NCI-H1436 (cell line): ENCODE measurements at regions not wholly inside any gene's neighbourhood (a gene's known extent, or its start where the extent isn't known, plus 50 kb on each side); places are given as distances from the start of the nearest gene placed in this dataset.
"Not testable (repeated sequence)": the region's sequence is repeated elsewhere in the genome, so short reads cannot be mapped to it uniquely, and the experiment has no call there.

Experiments used
- DNase-seq: peaks from one replicate; lab custom pipeline; 2025; lab: John Stamatoyannopoulos, UW

- no peak for DNase-seq
Measured at GRCh38 chr12:72863671-72864070, 591.5 kb downstream of the TRHDE start.

DNA sequence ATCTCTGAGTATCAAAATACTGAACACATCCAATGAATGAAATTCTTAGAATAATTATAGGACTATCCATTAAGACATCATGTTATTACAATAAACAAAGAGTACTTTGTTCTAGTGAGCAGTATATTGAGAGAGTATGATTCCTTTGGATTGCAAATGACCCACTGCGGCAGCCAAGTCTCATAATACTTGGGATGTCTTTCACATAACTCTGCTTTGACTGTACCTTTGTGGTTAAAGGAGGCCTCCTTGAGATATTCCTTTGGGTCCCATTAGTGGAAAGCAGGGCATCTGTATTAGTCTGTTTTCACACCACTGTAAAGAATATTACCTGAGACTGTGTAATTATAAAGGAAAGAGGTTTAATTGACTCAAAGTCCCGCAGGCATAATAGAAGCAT lies 593.8 kb downstream of the TRHDE start:
- DNase-seq, result no peak

DNA sequence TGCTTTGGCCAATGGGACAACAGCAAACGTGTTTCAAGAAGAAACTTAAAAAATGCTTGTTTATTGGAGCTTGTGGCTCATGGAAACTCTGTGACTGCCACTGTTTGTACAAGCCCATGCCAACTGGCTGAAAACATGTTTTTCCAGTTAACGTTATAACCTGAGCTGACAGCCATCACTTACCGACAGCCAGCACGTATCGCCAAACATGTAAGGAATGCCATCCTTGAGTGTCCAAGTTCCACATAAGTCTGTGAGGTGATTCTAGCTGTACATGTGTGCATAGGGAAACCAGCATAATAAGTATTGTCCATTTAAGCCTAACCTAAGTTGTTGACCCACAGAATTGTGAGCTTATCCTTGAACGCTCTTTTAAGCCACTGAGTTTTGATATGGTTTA lies 596.9 kb downstream of the TRHDE start:
- no peak for DNase-seq

DNA sequence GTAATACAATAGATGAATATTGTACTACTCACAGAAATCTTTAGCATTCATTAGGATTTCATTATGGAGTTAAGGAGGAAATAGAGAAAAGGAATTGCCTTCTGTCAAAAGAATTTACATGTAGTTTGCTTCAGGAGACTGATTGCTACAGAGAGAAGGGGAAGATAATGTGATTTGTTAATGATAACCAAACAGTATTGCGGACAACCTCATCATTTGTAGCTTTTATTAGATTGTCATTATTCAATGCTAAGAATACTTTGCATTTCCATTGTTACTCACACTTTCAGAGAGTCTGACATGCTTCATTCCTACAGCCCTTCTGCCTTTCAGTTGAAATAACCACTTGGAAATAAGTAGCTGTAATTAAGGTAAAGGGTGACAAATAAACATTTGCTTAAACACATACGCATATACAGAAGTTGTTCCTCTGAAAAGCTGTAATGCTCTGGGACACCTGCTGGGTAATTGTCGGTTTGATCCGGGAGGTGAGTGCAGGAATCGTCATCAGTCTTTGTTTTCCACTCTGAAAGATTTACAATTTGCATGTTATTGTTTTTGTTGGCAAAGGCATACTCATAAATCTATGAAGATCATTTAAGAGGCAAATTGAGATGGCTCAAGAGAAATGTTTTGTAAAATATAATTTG lies 600.2 kb downstream of the TRHDE start:
- peak; percentile 9 for DNase-seq

DNA sequence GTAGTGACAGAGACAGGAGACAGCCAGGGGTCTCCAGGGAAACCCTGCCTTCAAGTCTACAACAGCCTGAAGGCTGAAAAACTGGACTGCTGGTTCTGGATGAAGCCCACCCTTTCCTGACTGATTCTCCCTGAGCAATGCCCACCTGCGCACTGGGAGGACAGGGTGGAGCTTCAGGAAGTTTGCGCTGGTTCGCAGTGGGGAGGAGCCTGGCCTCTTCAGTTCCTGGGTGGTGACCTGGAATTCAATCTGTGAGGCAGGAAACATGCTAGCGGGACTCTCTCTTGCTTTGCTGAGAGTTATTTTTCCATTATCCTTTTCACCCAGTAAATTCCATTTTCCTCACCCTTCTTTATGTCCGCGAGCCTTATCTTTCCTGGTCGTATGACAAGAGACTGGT lies 600.8 kb downstream of the TRHDE start:
- no peak for DNase-seq

DNA sequence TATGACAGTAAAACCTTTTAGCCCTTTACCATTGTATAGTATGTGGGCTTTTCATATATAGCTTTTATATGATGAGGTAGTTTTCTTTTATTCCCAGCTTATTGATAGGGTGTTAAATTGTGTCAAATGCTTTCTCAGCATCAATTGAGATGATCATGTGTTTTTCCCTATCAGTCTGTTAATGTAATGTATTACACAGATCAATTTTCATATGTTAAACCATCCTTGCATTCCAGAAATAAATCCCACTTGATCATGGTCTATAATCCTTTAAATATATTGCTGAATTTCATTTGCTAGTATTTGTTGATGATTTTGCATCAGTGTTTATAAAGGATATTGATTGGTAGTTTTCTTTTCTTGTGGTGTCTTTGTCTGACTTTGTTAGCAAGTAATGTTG lies 603.9 kb downstream of the TRHDE start:
- DNase-seq, result no peak

DNA sequence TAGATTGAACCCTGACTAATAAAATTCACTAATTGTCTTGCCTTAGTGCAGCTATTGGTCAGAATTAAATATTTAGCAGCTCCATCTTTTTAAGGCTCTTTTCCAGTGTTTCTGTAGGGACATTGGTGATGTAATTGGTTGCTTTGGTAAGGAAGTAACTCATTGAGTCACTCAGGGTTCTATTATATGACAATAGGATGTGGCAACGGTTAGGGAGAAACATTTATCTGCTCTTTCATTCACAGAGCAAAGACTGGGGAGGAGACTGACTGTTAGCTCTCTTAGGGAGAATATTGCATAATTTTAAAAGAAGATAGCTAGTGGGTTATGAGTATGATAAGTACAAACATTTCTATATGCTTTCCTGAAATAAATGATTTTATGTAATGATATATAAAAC lies 616.5 kb downstream of the TRHDE start:
- DNase-seq, result no peak

DNA sequence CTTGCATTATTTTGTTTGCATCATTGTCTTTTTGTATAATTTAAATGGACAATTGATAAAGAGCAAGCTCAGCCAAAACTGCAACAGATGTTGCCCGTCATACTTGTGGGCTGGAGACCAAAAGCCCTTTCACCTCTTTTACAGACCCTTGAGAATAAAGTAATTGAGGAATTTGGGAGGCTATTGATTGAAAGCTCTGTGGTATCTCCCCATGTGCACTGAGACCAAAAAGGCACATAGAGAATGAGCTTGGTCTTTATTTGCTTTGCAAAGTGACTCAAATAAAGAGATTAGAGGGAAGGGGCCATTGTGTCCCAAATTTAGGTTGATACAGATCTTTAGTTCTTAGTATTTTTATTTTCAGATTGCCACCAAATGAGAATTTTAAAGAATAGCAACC lies 617.6 kb downstream of the TRHDE start:
- no peak for DNase-seq

GRCh38 chr12:72901685-72902084 lies 629.5 kb downstream of the TRHDE start:
- DNase-seq, result no peak

- DNase-seq, result no peak
Measured at GRCh38 chr12:72925716-72926115, 653.5 kb downstream of the TRHDE start.

DNA sequence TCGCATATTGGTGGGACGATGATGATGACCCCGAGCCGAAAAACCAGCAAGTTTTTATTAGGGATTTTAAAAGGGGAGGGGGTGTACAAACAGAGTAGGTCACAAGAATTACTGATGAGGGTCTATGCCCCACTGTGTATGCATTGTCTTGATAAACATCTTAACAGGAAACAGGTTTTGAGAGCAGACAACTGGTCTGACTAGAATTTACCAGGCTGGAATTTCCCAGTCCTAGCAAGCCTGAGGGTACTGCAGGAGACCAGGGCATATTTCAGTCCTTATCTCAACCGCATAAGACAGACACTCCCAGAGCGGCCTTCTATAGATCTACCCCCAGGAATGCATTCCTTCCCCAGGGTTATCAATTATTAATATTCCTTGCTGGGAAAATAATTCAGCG lies 659.7 kb downstream of the TRHDE start:
- not testable (repeated sequence) for DNase-seq

GRCh38 chr12:72937486-72937885 lies 665.3 kb downstream of the TRHDE start:
- DNase-seq, result no peak

- no peak for DNase-seq
Measured at GRCh38 chr12:72957454-72957853, 685.3 kb downstream of the TRHDE start.

DNA sequence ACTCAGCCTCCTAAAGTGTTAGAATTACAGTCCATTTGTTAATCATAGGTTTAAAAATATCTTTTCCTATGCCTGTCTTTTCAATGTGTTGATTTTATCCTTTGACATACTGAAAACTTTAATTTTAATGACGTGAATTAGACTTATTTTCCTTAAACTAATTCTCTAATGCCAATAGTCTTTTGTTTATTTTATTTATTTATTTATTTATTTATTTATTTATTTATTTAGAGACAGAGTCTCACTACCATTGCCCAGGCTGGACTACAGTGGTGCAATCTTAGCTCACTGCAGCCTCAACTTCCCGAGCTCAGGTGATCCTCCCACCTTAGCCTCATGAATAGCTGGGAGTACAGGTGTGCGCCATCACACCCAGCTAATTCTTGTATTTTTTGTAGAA lies 694.5 kb downstream of the TRHDE start:
- DNase-seq, result no peak

DNA sequence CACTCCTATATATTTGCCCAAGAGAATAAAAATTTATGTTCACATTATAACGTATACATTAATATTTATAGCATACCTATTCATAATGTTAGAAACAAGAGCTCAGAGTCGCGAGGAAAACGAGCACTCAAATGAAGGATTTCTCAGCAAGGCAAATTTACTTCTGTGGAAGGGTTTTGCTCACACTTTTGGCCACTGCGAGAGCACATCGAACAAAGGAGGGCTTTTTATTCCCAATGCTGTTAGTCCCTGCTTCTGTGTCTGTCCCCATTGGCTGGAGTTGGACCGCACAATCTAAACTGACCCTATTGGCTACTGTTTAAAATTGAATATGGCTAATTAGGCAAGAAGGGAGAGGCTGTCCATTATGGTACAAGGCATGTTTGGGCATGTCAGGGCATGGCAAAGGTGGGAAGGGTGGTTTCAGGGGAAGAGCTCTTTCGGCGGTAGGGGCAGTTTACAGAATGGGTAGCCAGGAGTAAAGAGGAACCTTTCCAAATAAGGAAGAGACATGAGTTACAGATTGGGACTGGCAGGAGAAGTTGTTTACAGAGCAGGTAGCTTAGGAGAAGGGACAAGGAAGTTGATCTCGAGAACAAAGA lies 702.9 kb downstream of the TRHDE start:
- DNase-seq, result no peak

DNA sequence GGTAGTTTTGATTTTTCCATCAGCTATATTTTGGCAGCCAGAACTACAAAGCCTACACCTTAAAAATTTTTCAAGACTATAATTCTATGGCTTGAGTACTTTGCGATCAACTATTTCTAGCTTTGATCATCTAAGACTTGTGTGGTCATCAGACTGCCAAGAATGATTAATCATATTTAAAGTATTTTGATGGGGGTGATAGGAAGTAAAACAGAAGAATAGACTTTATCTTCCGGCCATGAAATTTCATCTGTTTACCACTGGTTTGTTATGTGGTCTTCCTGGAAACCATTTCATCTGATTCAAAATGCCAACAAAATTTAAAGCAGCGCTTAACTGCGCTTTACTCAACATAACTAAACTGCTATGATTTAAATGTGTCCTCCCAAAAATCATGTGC lies 706.8 kb downstream of the TRHDE start:
- no peak for DNase-seq

GRCh38 chr12:72982356-72982755 lies 710.2 kb downstream of the TRHDE start:
- no peak for DNase-seq

GRCh38 chr12:72986963-72987362 lies 714.8 kb downstream of the TRHDE start:
- no peak for DNase-seq

- DNase-seq, result no peak
Measured at GRCh38 chr12:72989458-72989947, 717.3 kb downstream of the TRHDE start.

DNA sequence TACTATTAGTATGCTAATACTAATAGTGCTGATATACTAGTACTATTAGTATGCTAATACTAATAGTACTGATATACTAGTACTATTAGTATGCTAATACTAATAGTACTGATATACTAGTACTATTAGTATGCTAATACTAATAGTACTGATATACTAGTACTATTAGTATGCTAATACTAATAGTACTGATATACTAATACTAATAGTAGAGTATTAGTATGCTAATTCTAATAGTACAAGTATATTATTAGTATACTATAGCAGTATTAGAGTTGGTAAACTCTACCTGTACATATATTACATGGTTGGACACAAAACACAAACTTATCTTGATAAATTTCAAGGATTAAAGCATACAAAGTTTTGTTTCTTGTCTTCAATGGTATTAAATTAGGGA lies 722.9 kb downstream of the TRHDE start:
- DNase-seq, result not testable (repeated sequence)

- DNase-seq, result no peak
Measured at GRCh38 chr12:72995616-72996015, 723.4 kb downstream of the TRHDE start.

- DNase-seq, result not testable (repeated sequence)
Measured at GRCh38 chr12:73001806-73002205, 729.6 kb downstream of the TRHDE start.

DNA sequence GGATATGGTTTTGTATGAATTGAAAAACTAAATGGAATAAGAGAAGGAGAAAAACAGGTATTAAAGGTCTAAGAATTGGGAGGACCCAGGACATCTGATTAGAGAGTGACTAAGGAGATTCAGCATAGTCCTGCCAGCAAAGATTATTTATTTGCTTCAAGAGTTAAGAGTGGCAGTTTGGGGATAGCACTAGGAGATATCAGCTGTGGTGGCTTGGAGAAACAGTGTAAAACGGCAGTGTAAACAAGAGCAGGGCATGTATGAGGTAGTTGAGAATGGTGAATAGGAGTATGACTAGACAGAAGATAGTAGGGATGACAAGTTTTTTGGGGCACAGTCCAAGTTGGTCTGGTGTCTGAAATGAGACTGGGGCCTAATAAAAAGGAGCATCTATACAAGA lies 730.3 kb downstream of the TRHDE start:
- not testable (repeated sequence) for DNase-seq
